ENCODE measurements at regions not wholly inside any gene's neighbourhood (a gene's known extent, or its start where the extent isn't known, plus 50 kb on each side); places are given as distances from the start of the nearest gene placed in this dataset.

- Histone ChIP-seq H3K27ac (no peak overlapping the region), H3K4me1 (peaks cover 0 to 4% (median 0%) of the 10 kb centered on the region in 4 donors)
- no peak for DNase-seq
These were observed 133.4 kb upstream of the GSC start for GRCh38 chr14:94903338-94903737.

GRCh38 chr14:94897561-94897960 lies 127.6 kb upstream of the GSC start:
- ATAC-seq (ENCODE audit: low FRiP score in 2 of 2) (no peak), DNase-seq (no peak)
- WGBS, 2 donors, result 63 to 74% methylated on average over 4 of the region's 4 CpGs

More at GRCh38 chr14:94903338-94903737, 133.4 kb upstream of the GSC start:
- 87 to 93% methylated on average over 4 of the region's 4 CpGs for WGBS, 2 donors
- Histone ChIP-seq H3K36me3 (no peaks in the 10 kb centered on the region), H3K4me3 (no peak overlapping the region), H3K27me3 (no peaks in the 10 kb centered on the region), H3K9me3 (no peaks in the 10 kb centered on the region)
- ATAC-seq (ENCODE audit: low FRiP score in 2 of 2), result no peak
- no peak for TF ChIP-seq CTCF (IDR thresholded peaks at IDR 0.05)
- no peak for TF ChIP-seq POLR2AphosphoS5 (IDR thresholded peaks at IDR 0.05)
- TF ChIP-seq EP300 (IDR thresholded peaks at IDR 0.05), result no peak
- TF ChIP-seq POLR2A (IDR thresholded peaks at IDR 0.05), result no peak

DNA sequence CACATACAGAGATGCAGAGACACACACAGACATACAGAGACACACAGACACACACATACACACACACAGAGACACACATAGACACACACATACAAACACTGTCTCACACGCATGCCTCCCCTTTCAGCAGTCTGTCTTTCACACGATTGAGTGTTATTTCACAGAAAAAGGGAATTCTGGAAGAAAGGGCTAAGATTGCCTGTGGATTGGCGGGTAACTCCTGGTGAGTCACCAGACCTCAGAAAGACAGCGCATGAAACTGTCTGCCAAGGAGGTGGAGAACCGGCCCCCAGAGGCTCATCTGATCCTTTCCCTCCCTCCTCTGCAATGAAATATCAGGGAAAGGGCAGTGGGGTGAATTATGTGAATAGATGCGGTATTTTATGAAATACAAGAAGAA lies 127.2 kb upstream of the GSC start:
- TF ChIP-seq EP300 (IDR thresholded peaks at IDR 0.05) (no peak), POLR2AphosphoS5 (IDR thresholded peaks at IDR 0.05) (no peak), POLR2A (IDR thresholded peaks at IDR 0.05) (no peak), CTCF (IDR thresholded peaks at IDR 0.05) (no peak)

More at GRCh38 chr14:94897561-94897960, 127.6 kb upstream of the GSC start:
- H3K9me3 ChIP-seq, result no peaks in the 10 kb centered on the region
- no peak overlapping the region for H3K27ac ChIP-seq
- H3K36me3 ChIP-seq, result no peaks in the 10 kb centered on the region
- TF ChIP-seq POLR2AphosphoS5 (IDR thresholded peaks at IDR 0.05) (no peak), CTCF (IDR thresholded peaks at IDR 0.05) (no peak), EP300 (IDR thresholded peaks at IDR 0.05) (no peak)
- no peaks in the 10 kb centered on the region for H3K4me1 ChIP-seq
- no peaks in the 10 kb centered on the region for H3K27me3 ChIP-seq
- no peak overlapping the region for H3K4me3 ChIP-seq

DNA sequence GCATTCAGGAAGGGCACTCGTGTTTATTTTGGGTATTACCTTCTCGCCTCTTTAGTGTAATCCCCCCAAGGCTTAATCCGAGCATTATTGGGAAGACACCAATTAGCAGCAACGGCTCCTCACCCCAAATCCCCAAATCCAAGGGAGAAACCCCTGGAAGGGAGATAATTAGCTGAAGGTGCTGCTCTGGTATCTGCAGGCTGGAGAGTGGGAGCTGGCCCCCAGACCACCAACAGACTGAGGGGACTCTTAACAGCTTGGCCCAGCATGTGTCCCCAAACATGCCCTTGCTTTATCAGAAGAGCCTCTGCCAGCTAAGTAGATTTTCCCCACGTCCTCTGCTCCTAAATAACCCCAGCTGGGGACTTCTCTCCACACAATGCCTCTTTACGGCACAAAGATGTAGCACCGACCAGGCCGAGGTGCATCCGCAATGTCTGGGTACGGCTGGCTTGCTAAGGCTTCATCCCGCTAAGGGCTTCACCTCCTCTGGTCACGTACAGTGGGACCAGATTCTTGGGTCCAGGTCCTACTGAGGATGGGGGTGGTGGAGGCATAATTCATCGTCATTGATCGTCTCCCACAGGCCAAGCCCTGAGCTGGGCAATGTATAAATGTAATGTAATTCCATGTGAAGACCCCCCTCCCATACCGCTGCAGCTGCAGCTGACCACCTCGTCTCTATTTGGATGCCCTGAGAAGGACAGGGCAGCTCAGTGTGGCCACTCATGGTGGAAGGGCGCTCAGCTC lies 123.7 kb upstream of the GSC start:
- ATAC-seq (ENCODE audit: low FRiP score in 2 of 2) (no peak), DNase-seq (no peak)
- Histone ChIP-seq H3K36me3 (no peaks in the 10 kb centered on the region), H3K4me3 (no peak overlapping the region), H3K4me1 (no peaks in the 10 kb centered on the region), H3K27me3 (no peaks in the 10 kb centered on the region), H3K9me3 (no peaks in the 10 kb centered on the region), H3K27ac (no peak overlapping the region)
- WGBS, 2 donors, result 73 to 76% methylated on average over 6 to 17 of the region's 17 CpGs
- no peak for TF ChIP-seq POLR2A (IDR thresholded peaks at IDR 0.05)
- no peak for TF ChIP-seq POLR2AphosphoS5 (IDR thresholded peaks at IDR 0.05)
- no peak for TF ChIP-seq EP300 (IDR thresholded peaks at IDR 0.05)
- no peak for TF ChIP-seq CTCF (IDR thresholded peaks at IDR 0.05)

More for the DNA sequence above, 127.2 kb upstream of the GSC start:
- 66 to 77% methylated on average over 6 of the region's 6 CpGs for WGBS, 2 donors
- no peaks in the 10 kb centered on the region for H3K27me3 ChIP-seq
- no peak overlapping the region for H3K4me3 ChIP-seq
- H3K27ac ChIP-seq, result no peak overlapping the region
- no peaks in the 10 kb centered on the region for H3K9me3 ChIP-seq
- no peaks in the 10 kb centered on the region for H3K4me1 ChIP-seq
- no peaks in the 10 kb centered on the region for H3K36me3 ChIP-seq
- DNase-seq, result no peak
- ATAC-seq (ENCODE audit: low FRiP score in 2 of 2), result peak in 1 of 2 donors; percentile 91

- 48 to 72% methylated on average over 6 of the region's 6 CpGs for WGBS, 2 donors
- H3K27me3 ChIP-seq, result no peaks in the 10 kb centered on the region
- TF ChIP-seq CTCF (IDR thresholded peaks at IDR 0.05), result no peak
- no peak for TF ChIP-seq POLR2A (IDR thresholded peaks at IDR 0.05)
- TF ChIP-seq POLR2AphosphoS5 (IDR thresholded peaks at IDR 0.05), result no peak
- TF ChIP-seq EP300 (IDR thresholded peaks at IDR 0.05), result no peak
- no peaks in the 10 kb centered on the region for H3K9me3 ChIP-seq
- H3K36me3 ChIP-seq, result no peaks in the 10 kb centered on the region
- DNase-seq, result no peak
- H3K4me1 ChIP-seq, result no peaks in the 10 kb centered on the region
- ATAC-seq (ENCODE audit: low FRiP score in 2 of 2), result no peak
- H3K4me3 ChIP-seq, result no peak overlapping the region
- H3K27ac ChIP-seq, result no peak overlapping the region
These were observed 120.9 kb upstream of the GSC start for GRCh38 chr14:94890785-94891184.
